ENCODE measurements at regions not wholly inside any gene's neighbourhood (a gene's known extent, or its start where the extent isn't known, plus 50 kb on each side); places are given as distances from the start of the nearest gene placed in this dataset.

DNA sequence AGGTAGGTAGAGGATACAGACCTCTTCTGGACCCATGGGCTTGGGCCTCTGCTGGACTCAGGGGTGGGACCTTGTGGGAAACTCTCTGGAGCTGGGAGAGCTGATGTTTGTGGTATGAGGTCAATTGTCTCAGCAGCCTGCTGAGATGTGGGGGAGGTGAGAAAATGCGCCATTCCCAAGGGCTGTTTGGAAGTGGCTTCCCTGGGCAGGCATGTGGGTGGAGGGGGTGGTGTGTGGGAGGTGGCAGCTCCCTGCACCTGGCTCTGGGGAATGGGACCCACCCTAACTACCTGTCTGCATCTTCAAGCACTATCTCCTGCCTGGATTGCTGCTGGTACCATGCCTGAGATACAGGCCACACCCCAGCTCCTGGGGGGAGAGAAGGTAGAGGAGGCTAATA, 97.4 kb upstream of the THY1 start:
- Histone ChIP-seq H3K79me2 (ENCODE audit: insufficient read depth) (no peaks in the 10 kb centered on the region), H3K36me3 (replicated peaks in 1 of 2; ENCODE audit: control insufficient read depth in 1 of 2, insufficient read depth in 2 of 2, low read length in 1 of 2) (no peaks in the 10 kb centered on the region), H3K9me3 (no peaks in the 10 kb centered on the region), H3K9me2 (no peaks in the 10 kb centered on the region), H3F3A (replicated peaks; ENCODE audit: insufficient read depth) (no peaks in the 10 kb centered on the region), H3K9ac (no peak overlapping the region), H2AFZ (ENCODE audit: low read depth) (no peak overlapping the region), H3K4me1 (ENCODE audit: control insufficient read depth in 1 of 2, insufficient read depth in 2 of 2, low read depth in 1 of 2, low read length in 1 of 2) (no peaks in the 10 kb centered on the region; a peak in 1 of 4 replicates), H3K27me3 (ENCODE audit: insufficient read depth) (peaks cover 14% of the 10 kb centered on the region; the same call in 1 of the 2 replicates), H3K4me2 (no peak overlapping the region), H3K27ac (ENCODE audit: low read depth in 2 of 2, low read length in 1 of 2) (no peak overlapping the region), H3K4me3 (ENCODE audit: low read depth in 2 of 2, low read length in 1 of 2) (no peak overlapping the region), H4K20me1 (ENCODE audit: insufficient read depth) (no peaks in the 10 kb centered on the region)
- 38% methylated on average over 1 of the region's 1 CpG for WGBS (ENCODE audit: low lambda C conversion rate)
- no peak for TF ChIP-seq NFIC (IDR thresholded peaks at IDR 0.05; ENCODE audit: borderline replicate concordance)
- TF ChIP-seq EP300 (IDR thresholded peaks at IDR 0.05; ENCODE audit: borderline replicate concordance in 1 of 2, low read depth in 1 of 2, low read length in 1 of 2) = no peak
- no peak for TF ChIP-seq POLR2AphosphoS5 (IDR thresholded peaks at IDR 0.05; ENCODE audit: low read depth, low read length)
- TF ChIP-seq TAF1 (IDR thresholded peaks at IDR 0.05; ENCODE audit: borderline replicate concordance, low read depth, low read length) = no peak
- TF ChIP-seq YY1 (IDR thresholded peaks at IDR 0.05; ENCODE audit: low read depth) = no peak
- TF ChIP-seq RCOR1 (IDR thresholded peaks at IDR 0.05; ENCODE audit: low read length) = no peak
- TF ChIP-seq, protein P1, sequence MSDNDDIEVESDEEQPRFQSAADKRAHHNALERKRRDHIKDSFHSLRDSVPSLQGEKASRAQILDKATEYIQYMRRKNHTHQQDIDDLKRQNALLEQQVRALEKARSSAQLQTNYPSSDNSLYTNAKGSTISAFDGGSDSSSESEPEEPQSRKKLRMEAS (IDR thresholded peaks at IDR 0.05; ENCODE audit: low read depth) = no peak
- TF ChIP-seq, protein P2, sequence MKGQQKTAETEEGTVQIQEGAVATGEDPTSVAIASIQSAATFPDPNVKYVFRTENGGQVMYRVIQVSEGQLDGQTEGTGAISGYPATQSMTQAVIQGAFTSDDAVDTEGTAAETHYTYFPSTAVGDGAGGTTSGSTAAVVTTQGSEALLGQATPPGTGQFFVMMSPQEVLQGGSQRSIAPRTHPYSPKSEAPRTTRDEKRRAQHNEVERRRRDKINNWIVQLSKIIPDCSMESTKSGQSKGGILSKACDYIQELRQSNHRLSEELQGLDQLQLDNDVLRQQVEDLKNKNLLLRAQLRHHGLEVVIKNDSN (IDR thresholded peaks at IDR 0.05; ENCODE audit: borderline replicate concordance, low read depth) = no peak
- no peak for TF ChIP-seq EZH2phosphoT487 (IDR thresholded peaks at IDR 0.05; ENCODE audit: borderline replicate concordance, low read depth)
- no peak for TF ChIP-seq RFX5 (IDR thresholded peaks at IDR 0.05; ENCODE audit: low read length)
- TF ChIP-seq MEF2A (IDR thresholded peaks at IDR 0.05; ENCODE audit: borderline replicate concordance, low read depth) = no peak
- TF ChIP-seq SIN3A (IDR thresholded peaks at IDR 0.05; ENCODE audit: borderline replicate concordance, low read depth, low read length) = no peak
- TF ChIP-seq ELF1 (IDR thresholded peaks at IDR 0.05) = no peak
- no peak for TF ChIP-seq GATA2 (CRISPR knock-in tag; IDR thresholded peaks at IDR 0.05)
- TF ChIP-seq NRF1 (IDR thresholded peaks at IDR 0.05; ENCODE audit: low read depth, low read length) = no peak
- TF ChIP-seq, protein P3, sequence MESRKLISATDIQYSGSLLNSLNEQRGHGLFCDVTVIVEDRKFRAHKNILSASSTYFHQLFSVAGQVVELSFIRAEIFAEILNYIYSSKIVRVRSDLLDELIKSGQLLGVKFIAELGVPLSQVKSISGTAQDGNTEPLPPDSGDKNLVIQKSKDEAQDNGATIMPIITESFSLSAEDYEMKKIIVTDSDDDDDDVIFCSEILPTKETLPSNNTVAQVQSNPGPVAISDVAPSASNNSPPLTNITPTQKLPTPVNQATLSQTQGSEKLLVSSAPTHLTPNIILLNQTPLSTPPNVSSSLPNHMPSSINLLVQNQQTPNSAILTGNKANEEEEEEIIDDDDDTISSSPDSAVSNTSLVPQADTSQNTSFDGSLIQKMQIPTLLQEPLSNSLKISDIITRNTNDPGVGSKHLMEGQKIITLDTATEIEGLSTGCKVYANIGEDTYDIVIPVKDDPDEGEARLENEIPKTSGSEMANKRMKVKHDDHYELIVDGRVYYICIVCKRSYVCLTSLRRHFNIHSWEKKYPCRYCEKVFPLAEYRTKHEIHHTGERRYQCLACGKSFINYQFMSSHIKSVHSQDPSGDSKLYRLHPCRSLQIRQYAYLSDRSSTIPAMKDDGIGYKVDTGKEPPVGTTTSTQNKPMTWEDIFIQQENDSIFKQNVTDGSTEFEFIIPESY (IDR thresholded peaks at IDR 0.05; ENCODE audit: borderline replicate concordance, low read depth) = no peak
- TF ChIP-seq TCF12 (IDR thresholded peaks at IDR 0.05) = no peak
- TF ChIP-seq, protein P4, sequence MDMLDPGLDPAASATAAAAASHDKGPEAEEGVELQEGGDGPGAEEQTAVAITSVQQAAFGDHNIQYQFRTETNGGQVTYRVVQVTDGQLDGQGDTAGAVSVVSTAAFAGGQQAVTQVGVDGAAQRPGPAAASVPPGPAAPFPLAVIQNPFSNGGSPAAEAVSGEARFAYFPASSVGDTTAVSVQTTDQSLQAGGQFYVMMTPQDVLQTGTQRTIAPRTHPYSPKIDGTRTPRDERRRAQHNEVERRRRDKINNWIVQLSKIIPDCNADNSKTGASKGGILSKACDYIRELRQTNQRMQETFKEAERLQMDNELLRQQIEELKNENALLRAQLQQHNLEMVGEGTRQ (IDR thresholded peaks at IDR 0.05; ENCODE audit: borderline replicate concordance, low read depth, low read length) = no peak
- TF ChIP-seq FOXJ3 (CRISPR knock-in tag; IDR thresholded peaks at IDR 0.05) = no peak
- TF ChIP-seq, protein P5, sequence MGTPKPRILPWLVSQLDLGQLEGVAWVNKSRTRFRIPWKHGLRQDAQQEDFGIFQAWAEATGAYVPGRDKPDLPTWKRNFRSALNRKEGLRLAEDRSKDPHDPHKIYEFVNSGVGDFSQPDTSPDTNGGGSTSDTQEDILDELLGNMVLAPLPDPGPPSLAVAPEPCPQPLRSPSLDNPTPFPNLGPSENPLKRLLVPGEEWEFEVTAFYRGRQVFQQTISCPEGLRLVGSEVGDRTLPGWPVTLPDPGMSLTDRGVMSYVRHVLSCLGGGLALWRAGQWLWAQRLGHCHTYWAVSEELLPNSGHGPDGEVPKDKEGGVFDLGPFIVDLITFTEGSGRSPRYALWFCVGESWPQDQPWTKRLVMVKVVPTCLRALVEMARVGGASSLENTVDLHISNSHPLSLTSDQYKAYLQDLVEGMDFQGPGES (IDR thresholded peaks at IDR 0.05; ENCODE audit: low read depth, low read length) = no peak
- ChIA-PET CTCF (interaction anchor here (1.7 to 2.6 kb wide), 3 partner anchors 13 to 40 kb away, joined by 5 to 26 read pairs (median 6); no protein-coding TSS in a partner anchor), POLR2A (no interaction called here)
- no peak for DNase-seq

Data from SK-N-SH (cell line).